Brain pericyte (primary cell): ENCODE measurements at regions not wholly inside any gene's neighbourhood (a gene's known extent, or its start where the extent isn't known, plus 50 kb on each side); places are given as distances from the start of the nearest gene placed in this dataset.

Experiments
- DNase-seq: peaks from one replicate; pipeline ENCODE4 v3.0.0-alpha.2; 2012; ENCODE audit warnings: low read depth, low spot score

GRCh38 chr21:16476056-16476825, 746.5 kb downstream of the USP25 start:
- DNase-seq, result no peak

GRCh38 chr21:16488042-16488441, 758.3 kb downstream of the USP25 start:
- DNase-seq, result no peak

GRCh38 chr21:16492356-16492755, 762.6 kb downstream of the USP25 start:
- DNase-seq, result no peak

- no peak for DNase-seq
Observed at GRCh38 chr21:16492892-16493291, 763.1 kb downstream of the USP25 start.

- DNase-seq, result no peak
Observed at GRCh38 chr21:16496609-16497008, 766.8 kb downstream of the USP25 start.

- no peak for DNase-seq
Observed at GRCh38 chr21:16500271-16500670, 770.5 kb downstream of the USP25 start.

GRCh38 chr21:16502273-16502672, 772.5 kb downstream of the USP25 start:
- no peak for DNase-seq

- DNase-seq, result no peak
Observed at GRCh38 chr21:16502897-16503296, 773.1 kb downstream of the USP25 start.

GRCh38 chr21:16504281-16504680, 774.5 kb downstream of the USP25 start:
- DNase-seq, result no peak

GRCh38 chr21:16504766-16505165, 775.0 kb downstream of the USP25 start:
- DNase-seq, result no peak

GRCh38 chr21:16509476-16509875, 779.7 kb downstream of the USP25 start:
- DNase-seq, result no peak

GRCh38 chr21:16514316-16514715, 784.5 kb downstream of the USP25 start:
- DNase-seq, result no peak

GRCh38 chr21:16517383-16517782, 787.6 kb downstream of the USP25 start:
- DNase-seq, result no peak

GRCh38 chr21:16519036-16519435, 789.3 kb downstream of the USP25 start:
- no peak for DNase-seq

- DNase-seq, result no peak
Observed at GRCh38 chr21:16519644-16520043, 789.9 kb downstream of the USP25 start.

- no peak for DNase-seq
Observed at GRCh38 chr21:16522548-16522947, 792.8 kb downstream of the USP25 start.

GRCh38 chr21:16530656-16531055, 800.9 kb downstream of the USP25 start:
- no peak for DNase-seq

- no peak for DNase-seq
Observed at GRCh38 chr21:16532840-16533239, 803.1 kb downstream of the USP25 start.

GRCh38 chr21:16533692-16534407, 804.1 kb downstream of the USP25 start:
- DNase-seq, result no peak

GRCh38 chr21:16534408-16535101, 804.8 kb downstream of the USP25 start:
- DNase-seq, result no peak

GRCh38 chr21:16535102-16535422, 805.3 kb downstream of the USP25 start:
- DNase-seq, result no peak

GRCh38 chr21:16535626-16536025, 805.8 kb downstream of the USP25 start:
- DNase-seq, result no peak

GRCh38 chr21:16536140-16536539, 806.4 kb downstream of the USP25 start:
- DNase-seq, result no peak
